Activated naive CD4-positive, alpha-beta T cell treated with anti-CD3 and anti-CD28 coated beads for 36 hours (primary cell): ENCODE measurements at regions not wholly inside any gene's neighbourhood (a gene's known extent, or its start where the extent isn't known, plus 50 kb on each side); places are given as distances from the start of the nearest gene placed in this dataset.

Source experiments
- CTCF ChIA-PET: fragments of 350-600 bp; sonication (Branson Sonifier 250); formaldehyde crosslinking; loops from one replicate; lab custom pipeline; 2021; ENCODE audit warnings: antibody characterized with exemption; lab: Charles Lee
- DNase-seq: peaks from one replicate; pipeline ENCODE4 v3.0.0-alpha.2; 2020
- H3K27ac Mint-ChIP-seq: one replicate; pipeline ENCODE4 v1.8.0; 2021; ENCODE audit warnings: mild to moderate bottlenecking, mixed read lengths
- H3K27me3 Mint-ChIP-seq: one replicate; pipeline ENCODE4 v1.8.0; 2021; ENCODE audit warnings: low read depth, mixed read lengths
- H3K36me3 Mint-ChIP-seq: one replicate; pipeline ENCODE4 v1.8.0; 2021; ENCODE audit warnings: low read depth, mixed read lengths
- H3K4me1 Mint-ChIP-seq: one replicate; pipeline ENCODE4 v1.8.0; 2021; ENCODE audit warnings: low read depth, mixed read lengths
- H3K4me3 Mint-ChIP-seq: one replicate; pipeline ENCODE4 v1.8.0; 2021; ENCODE audit warnings: mild to moderate bottlenecking, moderate library complexity, mixed read lengths
- H3K9me3 Mint-ChIP-seq: one replicate; pipeline ENCODE4 v1.8.0; 2021; ENCODE audit warnings: mixed read lengths
- intact Hi-C: fragments of 100-400 bp; cut with micrococcal nuclease; formaldehyde crosslinking; loops from one replicate; pipeline ENCODE4 v1.15.1; 2023

DNA sequence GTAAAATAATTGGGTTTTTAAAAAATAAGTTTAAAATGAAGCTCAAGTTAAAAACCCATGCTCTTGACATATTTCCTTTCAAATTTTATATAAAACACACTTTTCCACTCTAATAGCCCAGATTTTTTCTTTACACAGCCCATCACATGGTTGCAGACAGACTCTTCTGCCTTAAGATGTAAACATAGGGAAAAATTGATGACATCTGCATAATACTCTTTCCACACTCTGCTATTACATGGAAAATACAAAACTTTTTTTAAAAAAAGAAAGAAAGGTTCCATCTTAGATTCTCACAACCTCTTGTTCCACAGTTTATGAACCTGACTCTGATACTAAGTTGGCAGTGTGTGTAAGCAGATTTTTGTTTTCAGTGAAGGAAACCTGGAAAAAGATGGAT, 120.8 kb upstream of the ZNF648 start:
- H3K36me3 Mint-ChIP-seq: no peaks in the 10 kb centered on the region
- H3K4me1 Mint-ChIP-seq: no peaks in the 10 kb centered on the region
- DNase-seq: no peak
- CTCF ChIA-PET: no interaction called here
- H3K27ac Mint-ChIP-seq: no peak overlapping the region
- intact Hi-C loops: no loop called here
- H3K27me3 Mint-ChIP-seq: peaks cover 6% of the 10 kb centered on the region
- H3K9me3 Mint-ChIP-seq: no peaks in the 10 kb centered on the region
- no peak overlapping the region for H3K4me3 Mint-ChIP-seq

DNA sequence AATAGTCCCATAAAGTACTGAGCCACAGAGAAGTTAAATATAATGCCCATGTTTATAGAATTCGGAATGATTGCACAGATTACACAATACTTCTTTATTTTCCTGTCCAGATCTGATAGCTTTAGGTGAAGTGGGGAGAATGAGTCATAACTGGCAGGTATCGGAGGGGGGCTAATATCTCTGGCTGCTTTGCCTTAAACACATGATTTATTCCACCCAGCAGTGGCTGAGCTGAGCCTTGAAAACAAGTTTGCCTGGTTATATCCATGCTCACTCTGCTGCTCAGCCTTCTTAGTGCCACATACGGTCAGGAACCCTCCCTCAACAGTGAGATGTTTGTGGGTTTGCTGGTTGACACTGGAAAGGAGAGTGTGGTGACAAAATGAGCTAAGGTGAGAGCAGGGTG, 119.7 kb upstream of the ZNF648 start:
- intact Hi-C loops: no loop called here
- no peak overlapping the region for H3K4me3 Mint-ChIP-seq
- H3K9me3 Mint-ChIP-seq: no peaks in the 10 kb centered on the region
- peaks cover 6% of the 10 kb centered on the region for H3K27me3 Mint-ChIP-seq
- H3K27ac Mint-ChIP-seq: no peak overlapping the region
- no peaks in the 10 kb centered on the region for H3K4me1 Mint-ChIP-seq
- no peak for DNase-seq
- CTCF ChIA-PET: interaction anchor here (0.8 kb wide), 1 partner anchor 38 kb away, joined by 3 read pairs; no protein-coding TSS in a partner anchor
- H3K36me3 Mint-ChIP-seq: no peaks in the 10 kb centered on the region

DNA sequence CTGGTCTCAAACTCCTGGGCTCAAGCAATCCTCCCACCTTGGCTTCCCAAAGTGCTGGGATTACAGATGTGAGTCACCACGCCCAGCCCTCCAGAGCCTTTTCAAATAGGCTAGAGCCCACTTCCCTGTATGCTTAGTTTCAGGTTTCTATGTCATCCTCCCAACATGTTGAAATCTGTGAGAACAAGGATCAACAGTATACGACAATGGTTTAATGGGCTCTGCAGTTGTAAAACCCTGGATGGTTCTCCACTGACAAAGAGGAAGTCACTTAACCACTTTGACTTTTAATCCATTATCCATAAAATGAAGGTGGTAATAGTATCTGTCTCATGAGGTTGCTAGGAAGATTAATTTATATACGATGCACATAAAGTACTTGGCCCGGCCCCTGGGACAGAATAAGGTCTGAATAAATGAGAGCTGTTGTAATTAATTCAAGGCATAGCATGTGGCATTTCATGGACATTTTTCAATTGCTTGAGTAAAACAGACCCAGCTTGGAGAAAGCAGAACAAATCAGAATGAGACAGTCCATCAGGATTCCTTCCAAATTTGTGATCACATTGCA, 113.9 kb upstream of the ZNF648 start:
- DNase-seq: no peak
- Mint-ChIP-seq H3K27me3 (peaks cover 3% of the 10 kb centered on the region), H3K9me3 (no peaks in the 10 kb centered on the region), H3K27ac (no peak overlapping the region), H3K4me1 (no peaks in the 10 kb centered on the region), H3K4me3 (no peak overlapping the region), H3K36me3 (no peaks in the 10 kb centered on the region)
- CTCF ChIA-PET: no interaction called here
- intact Hi-C loops: no loop called here

DNA sequence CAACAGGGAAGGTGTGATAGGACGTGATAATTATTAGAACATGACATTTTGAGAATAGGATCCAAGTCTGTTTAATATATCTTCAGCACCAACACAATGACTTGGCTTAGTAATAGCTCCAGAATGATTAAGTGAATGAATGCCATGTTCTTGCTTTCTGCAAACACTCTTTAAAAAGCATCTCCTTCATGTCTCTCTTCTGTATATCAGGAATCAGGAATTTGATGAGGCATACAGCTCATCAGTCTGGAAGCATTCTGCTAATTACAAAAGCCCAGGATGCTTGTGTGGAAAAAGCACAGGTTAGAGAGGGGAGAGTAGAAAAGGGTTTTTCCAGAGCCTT, 113.0 kb upstream of the ZNF648 start:
- Mint-ChIP-seq H3K4me1 (peaks cover 2% of the 10 kb centered on the region), H3K27me3 (peaks cover 2% of the 10 kb centered on the region)
- CTCF ChIA-PET: no interaction called here

DNA sequence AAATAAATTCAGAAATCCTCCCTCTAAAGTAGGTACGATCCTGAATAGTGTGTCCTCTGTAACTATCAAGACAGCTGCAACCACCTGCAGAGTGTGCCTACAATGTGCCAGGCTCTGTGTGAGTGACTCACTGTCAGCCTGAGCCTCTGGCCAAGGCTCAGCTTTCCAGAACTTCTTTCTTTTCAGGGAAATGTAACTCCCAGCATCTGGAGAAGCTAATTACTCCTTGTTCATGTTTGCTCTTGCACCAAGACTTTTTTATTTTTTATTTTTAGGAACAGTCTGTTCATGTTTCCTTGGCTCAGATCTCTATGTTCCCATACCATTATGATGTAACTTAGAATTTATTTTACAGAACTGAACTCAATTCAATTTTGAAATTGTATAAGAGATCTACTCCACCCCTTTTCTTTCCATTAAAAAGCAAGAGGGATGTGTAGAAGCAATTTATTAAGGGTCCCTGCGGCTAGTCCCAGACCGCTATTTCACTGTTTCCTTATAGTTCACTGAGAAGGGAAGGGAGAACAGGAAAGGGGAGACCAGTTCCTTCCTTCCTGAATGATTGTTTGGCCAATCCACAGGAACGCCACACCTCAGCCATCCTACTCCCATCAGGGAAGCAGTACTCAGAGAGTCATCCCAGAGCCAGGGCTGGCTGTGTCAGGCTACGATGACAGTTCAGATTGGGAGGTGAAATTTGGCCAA, 112.4 kb upstream of the ZNF648 start:
- intact Hi-C loops: no loop called here
- no peaks in the 10 kb centered on the region for H3K27me3 Mint-ChIP-seq
- H3K4me1 Mint-ChIP-seq: peaks cover 3% of the 10 kb centered on the region
- no peak for DNase-seq
- CTCF ChIA-PET: no interaction called here
- H3K36me3 Mint-ChIP-seq: no peaks in the 10 kb centered on the region
- H3K27ac Mint-ChIP-seq: no peak overlapping the region
- H3K4me3 Mint-ChIP-seq: no peak overlapping the region
- no peaks in the 10 kb centered on the region for H3K9me3 Mint-ChIP-seq

More for the DNA sequence above, 113.0 kb upstream of the ZNF648 start:
- intact Hi-C loops: no loop called here
- Mint-ChIP-seq H3K36me3 (no peaks in the 10 kb centered on the region), H3K4me3 (no peak overlapping the region), H3K27ac (no peak overlapping the region), H3K9me3 (no peaks in the 10 kb centered on the region)
- DNase-seq: no peak

DNA sequence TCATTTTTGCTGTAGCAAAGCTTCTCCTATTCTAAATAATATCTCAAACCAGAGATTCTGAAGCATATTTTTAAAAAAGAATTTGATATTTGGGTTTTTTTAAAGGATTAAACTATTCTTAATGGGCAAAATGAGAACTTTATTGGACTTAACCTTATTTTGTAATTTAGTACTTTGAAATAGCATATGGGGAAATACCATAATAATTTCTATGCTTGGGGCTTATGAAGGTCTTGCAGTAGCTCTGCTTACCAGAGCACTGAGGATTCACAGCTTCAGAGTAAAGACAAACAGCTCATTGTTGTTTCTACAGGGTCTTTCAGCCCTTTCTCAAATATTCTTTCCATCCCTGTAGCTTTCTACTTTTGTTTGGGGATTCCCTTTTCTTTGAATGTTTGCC, 111.2 kb upstream of the ZNF648 start:
- intact Hi-C loops: no loop called here
- Mint-ChIP-seq H3K36me3 (no peaks in the 10 kb centered on the region), H3K4me1 (peaks cover 3% of the 10 kb centered on the region), H3K4me3 (no peak overlapping the region), H3K27me3 (no peaks in the 10 kb centered on the region), H3K9me3 (no peaks in the 10 kb centered on the region), H3K27ac (no peak overlapping the region)
- CTCF ChIA-PET: interaction anchor here (1.0 kb wide), 1 partner anchor 29 kb away, joined by 4 read pairs; no protein-coding TSS in a partner anchor
- DNase-seq: no peak

DNA sequence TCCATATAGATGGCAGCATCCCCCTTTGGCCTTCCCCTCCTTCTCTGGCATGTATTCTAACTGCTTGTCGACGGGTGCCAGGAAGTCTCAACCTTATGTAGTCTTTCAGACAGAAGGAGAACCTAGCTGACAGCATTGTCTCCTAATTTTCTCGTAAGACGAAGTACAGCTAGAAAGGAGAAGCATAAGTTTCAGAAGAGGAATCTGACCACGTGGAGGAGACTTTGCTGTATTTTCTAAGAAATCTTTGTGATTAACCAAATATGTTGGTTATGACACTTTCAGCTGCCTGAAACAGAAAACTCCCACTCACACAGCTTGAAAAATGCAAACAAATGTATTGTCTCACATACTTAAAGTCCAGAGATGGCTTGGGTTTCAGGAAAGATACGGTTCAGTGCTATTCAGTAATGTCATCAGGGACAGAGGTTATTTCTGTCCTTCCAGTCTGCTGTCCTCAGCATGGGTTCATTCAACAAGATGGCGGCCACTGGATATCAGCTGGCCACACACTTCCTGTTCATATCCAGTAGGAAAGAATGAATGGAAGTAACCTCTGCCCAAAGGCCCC, 109.5 kb upstream of the ZNF648 start:
- H3K9me3 Mint-ChIP-seq: no peaks in the 10 kb centered on the region
- intact Hi-C loops: no loop called here
- H3K27ac Mint-ChIP-seq: no peak overlapping the region
- no peaks in the 10 kb centered on the region for H3K27me3 Mint-ChIP-seq
- peaks cover 3% of the 10 kb centered on the region for H3K4me1 Mint-ChIP-seq
- H3K4me3 Mint-ChIP-seq: no peak overlapping the region
- H3K36me3 Mint-ChIP-seq: no peaks in the 10 kb centered on the region
- DNase-seq: no peak
- CTCF ChIA-PET: interaction anchor here (0.7 kb wide), 2 partner anchors 28 to 29 kb away, joined by 3 read pairs; no protein-coding TSS in a partner anchor

DNA sequence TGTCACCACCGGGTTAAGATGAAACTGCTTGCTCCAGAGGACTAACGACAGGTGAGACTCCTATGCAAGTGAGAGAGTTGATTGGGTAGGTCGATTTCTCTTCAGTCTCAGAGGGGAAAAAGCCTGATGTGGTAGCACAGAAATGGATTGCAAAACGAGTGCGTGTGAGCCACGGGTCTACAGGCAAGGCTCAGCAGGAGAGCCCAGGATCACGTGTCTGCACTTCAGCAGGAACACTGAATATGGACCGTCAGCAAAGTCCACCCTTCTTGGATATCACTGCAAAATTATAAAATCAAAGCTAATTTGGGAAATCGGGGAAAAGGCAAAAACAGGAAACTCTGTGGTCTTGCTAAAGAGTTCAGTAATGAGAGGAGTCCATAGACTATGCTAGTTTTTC, 107.7 kb upstream of the ZNF648 start:
- no peaks in the 10 kb centered on the region for H3K36me3 Mint-ChIP-seq
- peaks cover 3% of the 10 kb centered on the region for H3K4me1 Mint-ChIP-seq
- CTCF ChIA-PET: no interaction called here

DNA sequence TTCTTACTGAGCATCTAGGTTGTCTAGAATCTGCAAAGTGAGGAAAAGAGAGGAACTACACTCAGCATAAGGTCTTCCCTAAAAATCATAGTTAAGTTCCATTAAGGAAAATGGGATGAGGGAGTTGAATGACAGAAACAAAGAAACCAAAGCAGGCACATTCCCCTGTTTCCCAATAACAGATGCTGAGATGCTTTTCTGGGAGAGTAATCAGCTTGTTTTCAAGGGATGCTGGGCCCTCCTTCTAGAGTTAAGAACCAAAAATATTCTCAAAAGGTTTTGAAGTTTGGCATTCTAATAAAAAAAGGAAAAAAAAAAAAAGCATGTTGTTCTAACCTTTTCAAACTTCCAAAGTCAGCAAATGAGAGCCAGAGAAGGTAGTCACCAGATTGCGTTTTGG, 105.2 kb upstream of the ZNF648 start:
- Mint-ChIP-seq H3K4me1 (peaks cover 3% of the 10 kb centered on the region), H3K9me3 (no peaks in the 10 kb centered on the region), H3K4me3 (no peak overlapping the region), H3K27ac (no peak overlapping the region), H3K27me3 (no peaks in the 10 kb centered on the region), H3K36me3 (no peaks in the 10 kb centered on the region)
- DNase-seq: no peak
- CTCF ChIA-PET: interaction anchor here (0.7 kb wide), 1 partner anchor 64 kb away, joined by 3 read pairs; no protein-coding TSS in a partner anchor
- intact Hi-C loops: no loop called here

More for the DNA sequence above, 107.7 kb upstream of the ZNF648 start:
- H3K9me3 Mint-ChIP-seq: no peaks in the 10 kb centered on the region
- intact Hi-C loops: no loop called here
- no peaks in the 10 kb centered on the region for H3K27me3 Mint-ChIP-seq
- H3K27ac Mint-ChIP-seq: no peak overlapping the region
- no peak overlapping the region for H3K4me3 Mint-ChIP-seq
- DNase-seq: no peak

DNA sequence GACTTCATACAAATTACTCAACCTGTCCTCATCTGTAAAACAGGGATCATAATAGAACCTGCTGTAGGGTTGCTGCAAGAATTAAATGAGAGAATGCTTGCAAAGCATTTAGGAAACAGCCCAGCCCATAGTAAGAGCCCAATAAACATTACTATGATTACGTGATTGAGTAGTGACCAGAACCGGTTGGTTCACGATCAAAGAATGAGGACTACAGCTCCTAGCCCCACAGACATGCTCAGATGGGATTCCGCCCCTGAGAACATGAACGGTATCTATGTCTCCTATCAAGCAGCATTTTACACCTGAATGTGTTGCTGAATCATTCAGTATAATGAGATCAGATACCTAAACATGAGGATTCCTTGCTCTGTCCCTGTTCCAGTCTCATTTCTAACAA, 104.8 kb upstream of the ZNF648 start:
- DNase-seq: no peak
- H3K27me3 Mint-ChIP-seq: no peaks in the 10 kb centered on the region
- intact Hi-C loops: no loop called here
- H3K36me3 Mint-ChIP-seq: no peaks in the 10 kb centered on the region
- H3K4me1 Mint-ChIP-seq: peaks cover 3% of the 10 kb centered on the region
- H3K27ac Mint-ChIP-seq: no peak overlapping the region
- H3K9me3 Mint-ChIP-seq: no peaks in the 10 kb centered on the region
- CTCF ChIA-PET: interaction anchor here (0.7 kb wide), 1 partner anchor 64 kb away, joined by 3 read pairs; no protein-coding TSS in a partner anchor
- H3K4me3 Mint-ChIP-seq: no peak overlapping the region

DNA sequence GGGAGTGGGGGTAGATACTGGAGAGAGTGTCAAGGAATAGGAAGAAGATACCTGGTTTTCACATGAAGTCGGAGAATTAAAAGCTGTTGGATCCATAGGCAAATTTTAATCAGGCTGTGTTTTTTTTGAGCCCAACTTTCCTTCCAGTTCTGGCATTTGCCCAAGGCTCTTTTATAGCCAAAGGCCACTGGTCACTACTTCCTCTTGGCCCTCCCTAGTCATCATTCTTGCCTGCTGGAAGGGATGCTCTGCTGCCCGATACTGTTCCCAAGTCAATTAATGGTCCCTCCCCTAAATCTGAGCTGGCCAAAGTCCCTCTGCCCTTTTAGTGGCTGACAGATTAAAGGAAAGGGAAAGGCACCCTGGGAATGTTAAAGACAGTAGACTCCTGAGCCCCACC, 102.8 kb upstream of the ZNF648 start:
- Mint-ChIP-seq H3K27me3 (no peaks in the 10 kb centered on the region), H3K4me1 (no peaks in the 10 kb centered on the region), H3K27ac (no peak overlapping the region), H3K4me3 (no peak overlapping the region), H3K9me3 (peaks cover 5% of the 10 kb centered on the region), H3K36me3 (no peaks in the 10 kb centered on the region)
- intact Hi-C loops: no loop called here
- no peak for DNase-seq
- CTCF ChIA-PET: no interaction called here

DNA sequence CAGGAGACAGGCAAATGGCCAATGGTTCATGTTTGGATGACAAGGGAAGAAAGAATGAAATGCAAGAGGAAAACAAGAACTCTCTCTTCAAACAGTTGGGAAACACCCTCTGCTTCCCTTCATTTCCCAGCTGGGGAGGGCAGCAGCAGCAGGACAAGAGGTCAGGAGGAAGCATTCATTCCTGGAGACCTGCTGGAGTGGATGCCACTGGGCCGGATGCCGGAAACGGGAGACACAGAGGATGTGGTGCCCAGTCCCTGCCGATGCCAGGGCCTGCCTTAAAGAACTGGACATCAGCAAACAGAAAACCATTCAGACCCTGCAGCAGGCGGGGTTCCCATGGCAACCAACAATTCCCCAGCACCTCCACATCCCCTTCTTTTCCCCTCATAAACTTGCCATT, 102.3 kb upstream of the ZNF648 start:
- no peaks in the 10 kb centered on the region for H3K36me3 Mint-ChIP-seq
- no peak overlapping the region for H3K4me3 Mint-ChIP-seq
- DNase-seq: no peak
- no peaks in the 10 kb centered on the region for H3K4me1 Mint-ChIP-seq
- no peaks in the 10 kb centered on the region for H3K27me3 Mint-ChIP-seq
- intact Hi-C loops: no loop called here
- peaks cover 8% of the 10 kb centered on the region for H3K9me3 Mint-ChIP-seq
- H3K27ac Mint-ChIP-seq: no peak overlapping the region
- CTCF ChIA-PET: no interaction called here

DNA sequence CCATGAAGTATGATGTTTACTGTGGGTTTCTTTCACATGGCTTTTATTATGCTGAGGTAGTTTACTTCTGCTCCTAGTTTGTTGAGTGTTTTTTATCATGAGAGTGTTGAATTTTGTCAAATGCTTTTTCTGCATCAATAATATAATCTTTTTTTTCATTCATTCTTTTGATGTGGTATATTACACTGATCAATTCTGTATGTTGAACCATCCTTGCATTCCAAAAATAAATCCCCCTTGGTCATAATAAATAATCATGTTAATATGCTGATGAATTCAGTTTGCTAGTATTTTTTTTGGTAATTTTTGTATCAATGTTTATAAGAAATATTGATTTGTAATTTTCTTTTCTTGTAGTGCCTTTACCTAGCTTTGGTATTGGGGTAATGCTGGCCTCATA, 97.9 kb upstream of the ZNF648 start:
- H3K36me3 Mint-ChIP-seq: no peaks in the 10 kb centered on the region
- intact Hi-C loops: no loop called here
- no peak for DNase-seq
- no peaks in the 10 kb centered on the region for H3K4me1 Mint-ChIP-seq
- H3K27ac Mint-ChIP-seq: no peak overlapping the region
- no peak overlapping the region for H3K4me3 Mint-ChIP-seq
- no peaks in the 10 kb centered on the region for H3K27me3 Mint-ChIP-seq
- H3K9me3 Mint-ChIP-seq: peaks cover 8% of the 10 kb centered on the region
- CTCF ChIA-PET: interaction anchor here (0.6 kb wide), 1 partner anchor 125 kb away, joined by 6 read pairs; no protein-coding TSS in a partner anchor
